Erythroblast (primary cell): ENCODE measurements at regions not wholly inside any gene's neighbourhood (a gene's known extent, or its start where the extent isn't known, plus 50 kb on each side); places are given as distances from the start of the nearest gene placed in this dataset.

Source experiments
- GATA1 ChIP-seq: IDR thresholded peaks from 2 replicates; pipeline ENCODE4 v1.6.1; 2011; ENCODE audit warnings: low read depth, mild to moderate bottlenecking, control low read depth, low read length, moderate library complexity
- POLR2A ChIP-seq: IDR thresholded peaks from 2 replicates; pipeline ENCODE4 v1.6.1; 2011; ENCODE audit warnings: mild to moderate bottlenecking, low read length

- TF ChIP-seq POLR2A: no peak
- no peak for TF ChIP-seq GATA1
These were observed 129.8 kb upstream of the SH3BP4 start for GRCh38 chr2:234821946-234822475.
